PC-3 (cell line): ENCODE measurements at regions not wholly inside any gene's neighbourhood (a gene's known extent, or its start where the extent isn't known, plus 50 kb on each side); places are given as distances from the start of the nearest gene placed in this dataset.

Experiments used
- EZH2 ChIP-seq: fragments of 300-600 bp; sonication (generic); IDR thresholded peaks from one replicate; pipeline ENCODE4 v1.6.1; 2017; ENCODE audit warnings: antibody characterized with exemption, mild to moderate bottlenecking, low read length; ENCODE audit not compliant: unreplicated experiment
- TF ChIP-seq, protein P1 (sequence below): fragments of 300-600 bp; sonication (generic); conservative IDR thresholded peaks from 2 replicates; pipeline ENCODE4 v1.5.1; 2017; ENCODE audit warnings: antibody characterized with exemption, low read depth, mild to moderate bottlenecking, low read length

- TF ChIP-seq, protein P1, sequence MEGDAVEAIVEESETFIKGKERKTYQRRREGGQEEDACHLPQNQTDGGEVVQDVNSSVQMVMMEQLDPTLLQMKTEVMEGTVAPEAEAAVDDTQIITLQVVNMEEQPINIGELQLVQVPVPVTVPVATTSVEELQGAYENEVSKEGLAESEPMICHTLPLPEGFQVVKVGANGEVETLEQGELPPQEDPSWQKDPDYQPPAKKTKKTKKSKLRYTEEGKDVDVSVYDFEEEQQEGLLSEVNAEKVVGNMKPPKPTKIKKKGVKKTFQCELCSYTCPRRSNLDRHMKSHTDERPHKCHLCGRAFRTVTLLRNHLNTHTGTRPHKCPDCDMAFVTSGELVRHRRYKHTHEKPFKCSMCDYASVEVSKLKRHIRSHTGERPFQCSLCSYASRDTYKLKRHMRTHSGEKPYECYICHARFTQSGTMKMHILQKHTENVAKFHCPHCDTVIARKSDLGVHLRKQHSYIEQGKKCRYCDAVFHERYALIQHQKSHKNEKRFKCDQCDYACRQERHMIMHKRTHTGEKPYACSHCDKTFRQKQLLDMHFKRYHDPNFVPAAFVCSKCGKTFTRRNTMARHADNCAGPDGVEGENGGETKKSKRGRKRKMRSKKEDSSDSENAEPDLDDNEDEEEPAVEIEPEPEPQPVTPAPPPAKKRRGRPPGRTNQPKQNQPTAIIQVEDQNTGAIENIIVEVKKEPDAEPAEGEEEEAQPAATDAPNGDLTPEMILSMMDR = no peak
- TF ChIP-seq EZH2 = no peak
Observed at GRCh38 chr2:239523954-239524330, 123.1 kb upstream of the HDAC4 start.
